CD4-positive, alpha-beta T cell (primary cell): ENCODE measurements at regions not wholly inside any gene's neighbourhood (a gene's known extent, or its start where the extent isn't known, plus 50 kb on each side); places are given as distances from the start of the nearest gene placed in this dataset.

Experiments
- ATAC-seq: fragments of 200-7000 bp; cut with Tn5 transposase; one replicate; pipeline ENCODE4 v1.10.0; 2022; ENCODE audit warnings: mild to moderate bottlenecking; ENCODE audit not compliant: poor library complexity
- CTCF ChIA-PET: fragments of 350-600 bp; sonication (Branson Sonifier 250); formaldehyde crosslinking; loops from one replicate; lab custom pipeline; 2021; ENCODE audit warnings: antibody characterized with exemption, inconsistent platforms; lab: Charles Lee
- POLR2A ChIA-PET: fragments of 350-600 bp; sonication (Branson Sonifier 250); formaldehyde crosslinking; loops from one replicate; lab custom pipeline; 2021; ENCODE audit warnings: antibody characterized with exemption, inconsistent platforms; lab: Charles Lee
- DNase-seq, 14 experiments: peaks; one replicate each; pipeline ENCODE4 v3.0.0-alpha.2; 2013 to 2020; ENCODE audit warnings: mixed read lengths in 2 of 14
- H3K27ac ChIP-seq, 2 donors: one replicate each; pipeline versions ENCODE4 v1.5.1 to v1.7.0; 2013; ENCODE audit warnings: low read length in 2 of 2, low read depth in 1 of 2, mild to moderate bottlenecking in 1 of 2
- H3K27me3 ChIP-seq, 2 experiments: 1 replicate in 1 of 2; 2 replicates in 1 of 2; pipeline versions ENCODE4 v1.6.1 to v1.7.0; 2013; ENCODE audit warnings: low read length in 2 of 2, control low read depth in 1 of 2, mild to moderate bottlenecking in 1 of 2, moderate library complexity in 1 of 2; ENCODE audit not compliant: insufficient read depth in 2 of 2, control insufficient read depth in 1 of 2
- H3K36me3 ChIP-seq: one replicate; pipeline ENCODE4 v1.6.1; 2013; ENCODE audit warnings: low read length, control low read depth; ENCODE audit not compliant: insufficient read depth
- H3K4me1 ChIP-seq: one replicate; pipeline ENCODE4 v1.6.1; 2013; ENCODE audit warnings: low read length, control low read depth; ENCODE audit not compliant: insufficient read depth
- H3K4me3 ChIP-seq: one replicate; pipeline ENCODE4 v1.5.1; 2013; ENCODE audit warnings: mild to moderate bottlenecking, low read length, moderate library complexity
- H3K9me3 ChIP-seq, 2 experiments: 1 replicate in 1 of 2; 2 replicates in 1 of 2; pipeline versions ENCODE4 v1.6.1 to v1.7.0; 2013; ENCODE audit warnings: low read length in 2 of 2, mild to moderate bottlenecking in 2 of 2, control low read depth in 1 of 2, moderate library complexity in 1 of 2; ENCODE audit not compliant: control insufficient read depth in 1 of 2, insufficient read depth in 1 of 2
- H3K27ac Mint-ChIP-seq: one replicate; pipeline ENCODE4 v1.8.0; 2020; ENCODE audit warnings: mixed read lengths
- H3K27me3 Mint-ChIP-seq: one replicate; pipeline ENCODE4 v1.8.0; 2021; ENCODE audit warnings: mixed read lengths
- H3K36me3 Mint-ChIP-seq: one replicate; pipeline ENCODE4 v1.8.0; 2021; ENCODE audit warnings: low read depth, mixed read lengths
- H3K4me1 Mint-ChIP-seq: one replicate; pipeline ENCODE4 v1.8.0; 2021; ENCODE audit warnings: low read depth, mixed read lengths
- H3K4me3 Mint-ChIP-seq: one replicate; pipeline ENCODE4 v1.8.0; 2020; ENCODE audit warnings: mild to moderate bottlenecking, mixed read lengths
- H3K9me3 Mint-ChIP-seq: one replicate; pipeline ENCODE4 v1.8.0; 2020; ENCODE audit warnings: mixed read lengths
- CTCF ChIP-seq: fragments of 200-600 bp; IDR thresholded peaks from one replicate; pipeline ENCODE4 v1.8.0; 2022; ENCODE audit warnings: antibody characterized with exemption, mild to moderate bottlenecking
- intact Hi-C, 2 experiments: fragments of 100-400 bp; cut with DNase I in 1 of 2; cut with micrococcal nuclease in 1 of 2; formaldehyde crosslinking; loops; one replicate each; pipeline versions ENCODE4 v1.15.1 to v1.9.0; 2023 to 2025; cut with DNase I, micrococcal nuclease

- ATAC-seq: no peak
- Histone ChIP-seq H3K27me3 (no peaks in the 10 kb centered on the region), H3K4me1 (peaks cover 10% of the 10 kb centered on the region), H3K9me3 (no peaks in the 10 kb centered on the region), H3K27ac (no peak overlapping the region), H3K4me3 (no peak overlapping the region), H3K36me3 (no peaks in the 10 kb centered on the region)
- intact Hi-C loops: loop anchor here in 1 of 2 experiments (5.0 kb wide), 1 partner anchor 36 kb away; no protein-coding TSS in a partner anchor
- Mint-ChIP-seq H3K4me3 (no peak overlapping the region), H3K36me3 (no peaks in the 10 kb centered on the region), H3K27ac (no peak overlapping the region), H3K9me3 (no peaks in the 10 kb centered on the region), H3K4me1 (peaks cover 37% of the 10 kb centered on the region), H3K27me3 (no peaks in the 10 kb centered on the region)
- no peak for DNase-seq
- CTCF ChIA-PET: no interaction called here
- POLR2A ChIA-PET: no interaction called here
- no peak for TF ChIP-seq CTCF
Measured at GRCh38 chr1:116308276-116308675, 64.8 kb upstream of the ATP1A1 start.

DNA sequence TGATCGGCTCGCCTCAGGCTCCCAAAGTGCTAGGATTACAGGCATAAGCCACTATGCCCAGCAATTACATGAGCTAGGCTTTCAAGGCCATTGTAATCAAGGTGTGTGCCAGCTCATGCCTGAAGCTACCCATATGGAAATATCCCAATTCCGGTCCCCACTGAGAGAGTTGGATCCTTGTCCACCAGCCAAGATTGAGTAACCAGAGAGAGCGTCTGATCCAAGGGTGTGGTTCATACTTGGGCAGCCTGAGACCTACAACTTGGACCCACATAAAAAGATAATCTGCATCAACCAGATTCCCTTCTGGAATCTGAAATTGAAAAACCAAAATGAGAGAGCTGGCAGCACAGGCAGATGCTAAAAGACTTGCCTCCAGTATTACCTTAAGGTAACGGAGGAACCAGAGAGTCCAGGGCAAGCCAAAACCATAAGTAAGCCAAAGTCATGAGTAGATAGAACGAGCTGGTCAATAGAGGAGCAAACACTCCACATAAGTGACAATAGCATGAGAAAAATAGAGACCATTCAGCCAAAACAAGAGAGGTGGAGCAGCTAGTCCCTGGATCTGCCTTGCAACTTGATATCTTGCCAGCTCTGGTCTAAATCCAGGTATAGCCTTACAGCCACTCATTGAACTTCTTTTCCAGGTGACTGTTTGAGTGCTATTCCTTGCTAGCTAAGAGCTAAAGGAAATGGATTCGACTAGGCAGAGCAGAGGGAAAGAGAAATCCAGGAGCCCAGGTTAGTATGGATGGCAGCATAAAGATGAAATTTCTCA is 63.8 kb upstream of the ATP1A1 start:
- DNase-seq (no peak), ATAC-seq (no peak)
- Mint-ChIP-seq H3K27me3 (no peaks in the 10 kb centered on the region), H3K4me3 (no peak overlapping the region), H3K36me3 (no peaks in the 10 kb centered on the region), H3K27ac (no peak overlapping the region), H3K4me1 (peaks cover 40% of the 10 kb centered on the region), H3K9me3 (no peaks in the 10 kb centered on the region)
- no peak overlapping the region for H3K27ac ChIP-seq
- no peaks in the 10 kb centered on the region for H3K27me3 ChIP-seq
- intact Hi-C loops: loop anchor here in 1 of 2 experiments (5.0 kb wide), 1 partner anchor 37 kb away; no protein-coding TSS in a partner anchor
- ChIA-PET POLR2A (no interaction called here), CTCF (interaction anchor here (1.0 kb wide), 1 partner anchor 19 kb away, joined by 3 read pairs; no protein-coding TSS in a partner anchor)
- H3K36me3 ChIP-seq: no peaks in the 10 kb centered on the region
- H3K9me3 ChIP-seq: no peaks in the 10 kb centered on the region
- TF ChIP-seq CTCF: no peak
- H3K4me1 ChIP-seq: peaks cover 11% of the 10 kb centered on the region
- H3K4me3 ChIP-seq: no peak overlapping the region

GRCh38 chr1:116310180-116310579 is 62.9 kb upstream of the ATP1A1 start:
- POLR2A ChIA-PET: no interaction called here
- no peak overlapping the region for H3K27ac Mint-ChIP-seq
- no peak for ATAC-seq

More at GRCh38 chr1:116310180-116310579, 62.9 kb upstream of the ATP1A1 start:
- Mint-ChIP-seq H3K4me3 (no peak overlapping the region), H3K4me1 (peaks cover 40% of the 10 kb centered on the region), H3K27me3 (no peaks in the 10 kb centered on the region), H3K9me3 (no peaks in the 10 kb centered on the region), H3K36me3 (no peaks in the 10 kb centered on the region)
- intact Hi-C loops: no loop called here
- CTCF ChIA-PET: no interaction called here
- DNase-seq: no peak
- Histone ChIP-seq H3K4me3 (no peak overlapping the region), H3K9me3 (no peaks in the 10 kb centered on the region), H3K4me1 (peaks cover 11% of the 10 kb centered on the region), H3K36me3 (no peaks in the 10 kb centered on the region), H3K27me3 (no peaks in the 10 kb centered on the region), H3K27ac (no peak overlapping the region)
- no peak for TF ChIP-seq CTCF
